Astrocyte (in vitro differentiated cells and primary cell): ENCODE measurements at regions not wholly inside any gene's neighbourhood (a gene's known extent, or its start where the extent isn't known, plus 50 kb on each side); places are given as distances from the start of the nearest gene placed in this dataset.
"Not testable (repeated sequence)": the region's sequence is repeated elsewhere in the genome, so short reads cannot be mapped to it uniquely, and the experiment has no call there.

ENCODE experiments used
- DNase-seq: peaks from one replicate; pipeline ENCODE4 v3.0.0-alpha.2; 2010; ENCODE audit warnings: low read depth
- FAIRE-seq: peaks from 2 replicates; lab custom pipeline; 2011; peaks lifted over from hg19 to GRCh38; lab: Jason Lieb, UNC
- H2AFZ ChIP-seq: 2 replicates; pipeline ENCODE4 v1.6.0; 2012; ENCODE audit warnings: low read depth, low read length, inconsistent platforms
- H3K27ac ChIP-seq: 2 replicates; pipeline ENCODE4 v1.5.1; 2011; ENCODE audit warnings: low read depth, low read length, inconsistent platforms
- H3K27me3 ChIP-seq: 2 replicates; pipeline ENCODE4 v1.6.0; 2011; ENCODE audit warnings: low read length, inconsistent platforms; ENCODE audit not compliant: insufficient read depth
- H3K36me3 ChIP-seq: 2 replicates; pipeline ENCODE4 v1.5.1; 2011; ENCODE audit warnings: low read length, inconsistent platforms; ENCODE audit not compliant: insufficient read depth
- H3K4me1 ChIP-seq: 2 replicates; pipeline ENCODE4 v1.5.1; 2011; ENCODE audit warnings: low read length, inconsistent platforms; ENCODE audit not compliant: insufficient read depth
- H3K4me2 ChIP-seq: 2 replicates; pipeline ENCODE4 v1.6.0; 2012; ENCODE audit warnings: low read length, inconsistent platforms
- H3K4me3 ChIP-seq: 2 replicates; pipeline ENCODE4 v1.5.1; 2011; ENCODE audit warnings: low read depth, mild to moderate bottlenecking, low read length, inconsistent platforms; ENCODE audit not compliant: insufficient read depth
- H3K79me2 ChIP-seq: 2 replicates; pipeline ENCODE4 v1.6.0; 2012; ENCODE audit warnings: mild to moderate bottlenecking, low read length, inconsistent platforms; ENCODE audit not compliant: insufficient read depth
- H3K9ac ChIP-seq: 2 replicates; pipeline ENCODE4 v1.6.0; 2012; ENCODE audit warnings: mild to moderate bottlenecking, low read length, inconsistent platforms
- H3K9me3 ChIP-seq: 2 replicates; pipeline ENCODE4 v1.5.1; 2012; ENCODE audit warnings: low read depth, mild to moderate bottlenecking, low read length, inconsistent platforms; ENCODE audit not compliant: insufficient read depth
- H4K20me1 ChIP-seq: 2 replicates; pipeline ENCODE4 v1.6.0; 2012; ENCODE audit warnings: low read length, inconsistent platforms; ENCODE audit not compliant: insufficient read depth
- H3K27ac Mint-ChIP-seq: one replicate; pipeline ENCODE4 v1.8.0; 2021; ENCODE audit warnings: mild to moderate bottlenecking, mixed read lengths; ENCODE audit not compliant: unreplicated experiment
- H3K27me3 Mint-ChIP-seq: one replicate; pipeline ENCODE4 v1.8.0; 2021; ENCODE audit warnings: low read depth, mixed read lengths; ENCODE audit not compliant: unreplicated experiment
- H3K36me3 Mint-ChIP-seq: one replicate; pipeline ENCODE4 v1.8.0; 2021; ENCODE audit warnings: low read depth, mixed read lengths; ENCODE audit not compliant: unreplicated experiment
- H3K4me1 Mint-ChIP-seq: one replicate; pipeline ENCODE4 v1.8.0; 2021; ENCODE audit warnings: low read depth, mixed read lengths; ENCODE audit not compliant: unreplicated experiment
- H3K4me3 Mint-ChIP-seq: one replicate; pipeline ENCODE4 v1.8.0; 2021; ENCODE audit warnings: mild to moderate bottlenecking, moderate library complexity, mixed read lengths; ENCODE audit not compliant: unreplicated experiment
- H3K9me3 Mint-ChIP-seq: one replicate; pipeline ENCODE4 v1.8.0; 2021; ENCODE audit warnings: mild to moderate bottlenecking, mixed read lengths; ENCODE audit not compliant: unreplicated experiment
- CTCF ChIP-seq: IDR thresholded peaks from 2 replicates; pipeline ENCODE4 v1.5.1; 2011; ENCODE audit warnings: low read depth, mild to moderate bottlenecking, inconsistent platforms, low read length, moderate library complexity; ENCODE audit not compliant: insufficient read depth
- EZH2 ChIP-seq: IDR thresholded peaks from 2 replicates; pipeline ENCODE4 v1.6.1; 2012; ENCODE audit warnings: mild to moderate bottlenecking, low read length, inconsistent platforms; ENCODE audit not compliant: insufficient read depth

GRCh38 chr15:61337541-61337940 is 108.4 kb upstream of the RORA start:
- no peaks in the 10 kb centered on the region for H3K27me3 ChIP-seq
- H2AFZ ChIP-seq = no peak overlapping the region
- Mint-ChIP-seq H3K27ac (no peak overlapping the region), H3K27me3 (peaks cover 8% of the 10 kb centered on the region), H3K4me1 (peaks cover 3% of the 10 kb centered on the region), H3K36me3 (no peaks in the 10 kb centered on the region), H3K9me3 (no peaks in the 10 kb centered on the region), H3K4me3 (peak overlapping the region; percentile 12)
- H3K79me2 ChIP-seq = no peaks in the 10 kb centered on the region
- H3K27ac ChIP-seq = no peak overlapping the region
- no peak for DNase-seq
- no peaks in the 10 kb centered on the region for H3K9me3 ChIP-seq
- H3K4me2 ChIP-seq = no peak overlapping the region
- FAIRE-seq = no peak
- H3K4me3 ChIP-seq = no peak overlapping the region
- H3K36me3 ChIP-seq = no peaks in the 10 kb centered on the region
- no peaks in the 10 kb centered on the region for H3K4me1 ChIP-seq
- TF ChIP-seq CTCF = no peak
- no peak for TF ChIP-seq EZH2
- H4K20me1 ChIP-seq = no peaks in the 10 kb centered on the region
- H3K9ac ChIP-seq = no peak overlapping the region

GRCh38 chr15:61336026-61336638 is 107.0 kb upstream of the RORA start:
- no peaks in the 10 kb centered on the region for H3K79me2 ChIP-seq
- H3K27me3 Mint-ChIP-seq = peaks cover 8% of the 10 kb centered on the region
- H3K27ac ChIP-seq = no peak overlapping the region
- no peak overlapping the region for H3K9ac ChIP-seq
- H3K27me3 ChIP-seq = no peaks in the 10 kb centered on the region
- H3K4me3 ChIP-seq = no peak overlapping the region
- no peaks in the 10 kb centered on the region for H3K9me3 Mint-ChIP-seq
- H3K4me1 Mint-ChIP-seq = peaks cover 3% of the 10 kb centered on the region
- no peaks in the 10 kb centered on the region for H3K4me1 ChIP-seq
- H2AFZ ChIP-seq = no peak overlapping the region
- TF ChIP-seq EZH2 (no peak), CTCF (no peak)
- FAIRE-seq = no peak
- no peaks in the 10 kb centered on the region for H3K36me3 ChIP-seq
- no peaks in the 10 kb centered on the region for H3K9me3 ChIP-seq
- no peak overlapping the region for H3K27ac Mint-ChIP-seq
- H3K4me3 Mint-ChIP-seq = no peak overlapping the region
- no peak for DNase-seq
- no peak overlapping the region for H3K4me2 ChIP-seq
- no peaks in the 10 kb centered on the region for H3K36me3 Mint-ChIP-seq
- H4K20me1 ChIP-seq = no peaks in the 10 kb centered on the region

- H3K27ac ChIP-seq, H3K4me3 Mint-ChIP-seq, H3K36me3 Mint-ChIP-seq, H2AFZ ChIP-seq, H3K27ac Mint-ChIP-seq, H4K20me1 ChIP-seq, H3K4me1 ChIP-seq, H3K9ac ChIP-seq, H3K36me3 ChIP-seq, H3K27me3 Mint-ChIP-seq, H3K4me3 ChIP-seq, H3K9me3 ChIP-seq, H3K4me1 Mint-ChIP-seq, FAIRE-seq, H3K4me2 ChIP-seq, H3K79me2 ChIP-seq, H3K9me3 Mint-ChIP-seq, H3K27me3 ChIP-seq, DNase-seq: not testable (repeated sequence)
Measured at GRCh38 chr15:61334714-61335113, 105.6 kb upstream of the RORA start.
